HG03135 (cell line): ENCODE measurements at regions not wholly inside any gene's neighbourhood (a gene's known extent, or its start where the extent isn't known, plus 50 kb on each side); places are given as distances from the start of the nearest gene placed in this dataset.
"Not testable (repeated sequence)": the region's sequence is repeated elsewhere in the genome, so short reads cannot be mapped to it uniquely, and the experiment has no call there.

ENCODE experiments used
- ATAC-seq: cut with Tn5 transposase; IDR thresholded peaks from one replicate; pipeline ENCODE4 v1.9.1; 2021; ENCODE audit warnings: mild to moderate bottlenecking, moderate library complexity; ENCODE audit not compliant: unreplicated experiment

DNA sequence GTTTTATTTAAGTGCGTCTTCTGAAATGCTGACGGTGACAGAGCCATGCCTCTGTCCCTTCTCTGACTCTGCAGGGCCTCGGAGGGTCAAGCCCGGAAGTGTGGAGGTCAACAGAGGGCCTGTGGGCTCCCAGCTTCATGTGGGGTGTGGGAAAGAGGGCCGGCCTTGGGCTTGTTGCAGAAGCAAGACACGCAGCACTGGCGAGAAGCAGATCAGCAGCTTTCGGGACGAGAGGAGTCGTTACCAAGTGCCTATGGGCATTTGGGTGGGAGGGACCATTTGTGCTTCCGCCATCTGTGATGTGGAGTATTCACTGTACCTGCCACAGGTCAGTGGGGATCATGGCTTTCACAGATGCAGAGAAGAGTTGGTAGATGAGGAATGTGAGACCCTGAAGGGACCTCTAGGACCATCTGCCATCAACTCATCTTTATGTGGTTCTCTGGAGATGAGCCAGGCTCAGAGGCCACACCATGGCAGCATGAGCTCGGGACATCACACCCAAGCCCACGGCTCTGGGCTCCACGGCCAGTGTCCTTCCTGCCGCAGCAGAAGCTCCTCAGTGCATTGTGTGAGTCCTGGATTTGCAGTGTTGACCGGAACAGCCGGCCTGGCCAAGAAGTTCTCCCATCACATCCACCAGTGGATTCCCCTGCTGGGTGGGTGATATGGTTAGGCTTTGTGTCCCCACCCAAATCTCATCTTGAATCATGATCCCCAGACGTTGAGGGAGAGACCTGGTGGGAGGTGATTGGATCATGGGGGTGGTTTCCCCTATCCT lies 590.7 kb downstream of the TBC1D22A start:
- ATAC-seq = no peak

DNA sequence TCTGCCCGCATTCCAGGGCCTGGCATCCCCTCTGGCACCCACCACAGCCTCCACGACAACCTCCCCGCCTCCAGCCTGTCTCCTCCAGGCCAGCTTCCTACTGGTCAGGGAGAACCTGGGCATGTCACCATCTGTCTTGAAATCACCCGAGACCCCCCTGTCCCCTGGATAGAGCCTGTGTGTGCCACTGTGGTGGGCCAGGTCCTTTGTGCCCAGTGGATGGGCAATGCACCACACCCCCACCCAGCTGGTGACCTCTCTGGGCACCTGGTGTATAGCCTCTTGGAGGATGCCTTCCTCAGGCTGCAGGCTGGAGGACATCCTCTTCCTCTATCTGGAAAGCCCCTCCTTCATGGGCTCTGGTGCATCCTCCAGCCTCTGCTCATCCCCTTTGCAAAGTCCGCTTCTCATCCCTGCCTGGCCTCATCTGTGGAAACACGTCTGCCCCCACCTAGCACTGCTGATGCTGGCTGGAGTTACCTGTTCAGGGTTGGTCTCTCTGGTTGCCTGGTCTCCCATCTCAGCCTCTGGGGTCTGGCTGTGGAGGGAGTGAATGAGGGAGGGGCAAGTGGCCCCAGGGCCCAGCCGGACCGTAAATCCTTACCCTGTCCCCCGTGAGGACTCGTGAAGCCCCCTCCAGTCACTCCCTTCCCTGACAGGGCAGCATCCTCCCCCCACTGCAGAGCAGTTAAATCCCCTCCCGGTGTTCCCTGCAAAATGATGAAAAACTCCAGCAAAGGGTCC lies 589.6 kb downstream of the TBC1D22A start:
- no peak for ATAC-seq

DNA sequence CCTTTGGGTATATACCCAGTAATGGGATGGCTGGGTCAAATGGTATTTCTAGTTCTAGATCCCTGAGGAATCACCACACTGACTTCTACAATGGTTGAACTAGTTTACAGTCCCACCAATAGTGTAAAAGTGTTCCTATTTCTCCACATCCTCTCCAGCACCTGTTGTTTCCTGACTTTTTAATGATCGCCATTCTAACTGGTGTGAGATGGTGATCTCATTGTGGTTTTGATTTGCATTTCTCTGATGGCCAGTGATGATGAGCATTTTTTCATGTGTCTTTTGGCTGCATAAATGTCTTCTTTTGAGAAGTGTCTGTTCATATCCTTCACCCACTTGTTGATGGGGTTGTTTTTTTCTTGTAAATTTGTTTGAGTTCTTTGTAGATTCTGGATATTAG lies 583.8 kb downstream of the TBC1D22A start:
- ATAC-seq = not testable (repeated sequence)

DNA sequence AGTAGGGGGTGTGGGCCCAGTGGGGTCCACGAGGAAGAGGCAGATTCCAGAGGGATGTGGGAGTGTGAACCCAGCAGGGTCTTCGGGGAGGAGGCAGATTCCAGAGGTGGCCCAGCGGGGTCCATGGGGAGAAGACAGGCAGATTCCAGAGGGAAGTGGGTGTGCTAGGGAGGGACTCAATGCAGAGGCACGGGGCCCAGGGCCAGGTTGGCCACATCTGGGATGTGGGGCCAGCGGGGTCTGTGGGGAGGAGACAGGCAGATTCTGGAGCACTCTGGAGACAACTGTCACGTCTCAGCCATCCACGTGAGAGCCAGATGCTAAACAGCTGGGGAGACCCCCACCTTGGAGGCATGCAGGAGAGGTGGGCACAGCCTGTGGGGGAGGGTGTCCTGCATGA lies 582.6 kb downstream of the TBC1D22A start:
- ATAC-seq = no peak

DNA sequence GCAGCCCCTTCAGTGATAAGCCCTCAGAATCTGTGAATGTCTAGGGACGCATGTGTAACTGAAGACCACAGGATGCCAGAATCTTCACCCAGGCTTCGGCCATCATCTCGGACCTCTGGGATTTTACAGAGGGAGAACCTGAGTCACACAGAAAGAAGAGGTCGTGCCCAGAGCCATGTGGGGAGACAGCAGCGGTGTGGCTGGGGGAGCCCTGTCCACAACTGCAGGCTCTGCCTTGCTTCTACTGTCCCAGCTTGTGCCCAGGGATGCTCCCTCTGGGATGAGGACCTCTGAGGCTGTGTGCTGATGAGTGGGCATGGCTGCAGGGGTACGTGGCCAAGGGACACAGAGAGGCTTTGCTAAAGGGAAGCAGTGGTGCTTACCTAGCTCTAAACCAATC lies 582.0 kb downstream of the TBC1D22A start:
- no peak for ATAC-seq

DNA sequence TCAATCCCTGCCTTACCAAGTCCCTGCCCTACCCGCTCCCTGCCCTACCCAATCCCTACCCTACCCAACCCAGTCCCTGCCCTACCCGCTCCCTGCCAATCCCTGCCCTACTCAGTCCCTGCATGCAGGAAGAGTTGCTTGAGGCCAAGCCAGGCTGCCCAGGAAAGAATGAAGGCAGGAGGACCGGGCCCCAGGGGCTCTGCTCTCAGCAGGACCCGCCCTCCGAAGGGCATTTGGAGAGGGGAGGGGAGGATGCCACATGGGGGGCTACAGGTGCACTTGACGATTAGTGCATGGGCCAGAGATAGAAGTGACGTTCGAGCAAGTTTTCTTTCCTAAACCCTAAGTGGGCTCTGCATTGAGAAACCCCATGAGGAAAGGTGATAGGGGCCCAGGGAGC lies 581.2 kb downstream of the TBC1D22A start:
- ATAC-seq = no peak

DNA sequence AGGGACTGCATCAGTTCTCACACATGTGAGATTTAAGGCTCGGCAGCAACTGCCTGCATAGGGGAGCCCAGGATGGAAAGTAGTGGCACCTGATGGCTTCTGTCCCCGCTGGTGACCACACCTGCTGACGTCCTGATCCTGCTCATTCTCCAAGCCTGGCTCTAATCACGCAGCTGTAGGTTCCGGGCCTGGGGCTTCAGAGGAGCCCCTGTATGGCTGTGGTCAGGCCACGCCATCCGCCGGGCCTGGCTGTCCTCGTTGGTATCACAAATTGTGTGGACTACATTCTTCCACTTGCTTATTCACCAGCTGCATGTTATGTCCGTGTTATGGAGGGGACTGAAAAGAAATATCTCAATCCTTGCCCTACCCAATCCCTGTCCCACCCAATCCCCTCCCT lies 580.0 kb downstream of the TBC1D22A start:
- no peak for ATAC-seq

DNA sequence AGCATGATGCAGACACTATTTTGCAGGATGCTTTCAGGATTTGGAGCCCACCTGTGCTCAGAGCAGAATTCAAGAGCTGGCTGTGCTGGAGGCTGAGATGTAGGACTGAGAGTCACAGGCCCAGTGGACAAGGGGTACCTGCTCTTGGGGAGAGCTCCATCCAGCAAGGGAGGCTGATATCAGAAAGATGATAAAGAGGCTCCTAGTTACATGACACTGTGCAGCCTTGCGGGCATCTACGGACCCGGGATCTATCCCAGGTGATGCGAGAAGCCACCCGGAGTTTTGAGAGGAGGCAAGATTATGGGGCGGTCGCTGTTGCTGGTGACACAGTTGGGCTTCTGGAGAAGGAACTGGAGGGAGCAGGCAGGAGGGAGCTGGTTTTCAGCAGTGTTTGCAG lies 579.0 kb downstream of the TBC1D22A start:
- ATAC-seq = no peak

DNA sequence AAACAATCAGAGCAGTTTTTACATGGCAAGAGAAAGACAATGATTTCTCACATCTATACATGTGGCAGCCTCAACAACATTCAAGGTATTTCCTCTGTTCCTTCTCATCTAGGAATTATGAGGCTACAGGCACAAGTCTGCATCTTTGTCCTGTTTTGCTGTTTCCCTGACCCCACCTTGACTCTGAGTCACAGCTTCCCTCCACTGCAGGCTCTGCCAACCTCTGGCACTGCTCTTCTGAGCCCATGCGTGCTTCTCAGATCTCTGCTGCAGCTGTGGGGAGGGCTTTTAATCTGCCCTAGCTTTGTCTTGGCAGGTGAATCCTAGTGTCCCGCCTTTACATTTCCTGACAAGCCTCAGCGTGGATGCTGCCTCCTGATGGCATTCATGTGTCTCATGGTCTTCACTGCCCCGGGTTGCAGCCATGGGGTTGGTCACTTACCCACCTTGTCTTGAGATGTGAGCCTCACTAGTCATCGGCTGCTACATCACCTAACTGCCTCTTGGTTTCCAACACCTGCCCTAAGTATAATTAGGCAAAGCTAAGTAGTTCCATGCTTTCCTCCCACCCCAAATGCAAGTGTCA lies 578.5 kb downstream of the TBC1D22A start:
- no peak for ATAC-seq

DNA sequence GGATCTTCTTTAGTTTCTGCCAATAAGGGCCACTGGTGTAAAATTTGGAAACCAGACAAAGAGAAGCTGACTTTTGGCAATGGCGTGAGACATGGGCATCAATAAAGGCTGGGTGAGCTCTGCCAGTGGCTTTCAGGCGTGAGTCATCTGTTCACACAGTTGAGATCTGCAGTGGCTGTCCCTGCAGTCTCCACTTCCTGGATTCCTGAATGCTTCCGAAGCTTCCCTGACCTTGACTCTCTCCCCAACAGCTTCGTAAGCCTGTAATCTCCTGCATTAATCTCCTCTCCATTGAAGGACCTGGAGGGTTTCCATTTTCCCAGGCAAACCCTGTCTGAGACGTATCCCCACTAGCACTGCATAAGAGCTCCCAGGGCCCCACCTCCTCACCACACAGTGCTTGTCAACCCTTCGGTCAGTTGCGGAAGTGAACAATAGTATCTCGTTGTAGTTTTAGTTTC lies 574.7 kb downstream of the TBC1D22A start:
- ATAC-seq = no peak

DNA sequence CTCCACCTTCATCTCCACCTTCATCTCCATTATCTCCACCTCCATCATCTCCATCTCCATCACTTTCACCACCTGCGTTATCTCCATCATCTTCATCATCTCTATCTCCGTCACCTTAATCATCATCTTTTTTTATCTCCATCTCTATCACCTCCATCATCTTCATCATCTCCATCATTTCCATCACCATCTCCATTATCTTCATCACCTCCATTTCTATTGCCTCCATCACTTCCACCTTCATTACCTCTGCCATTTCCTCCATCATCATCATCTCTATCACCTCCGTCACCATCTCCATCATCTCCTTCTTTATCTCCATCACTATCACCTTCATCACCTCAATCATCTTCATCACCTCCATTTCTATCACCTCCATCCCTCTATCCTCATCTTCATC lies 573.5 kb downstream of the TBC1D22A start:
- ATAC-seq = no peak

DNA sequence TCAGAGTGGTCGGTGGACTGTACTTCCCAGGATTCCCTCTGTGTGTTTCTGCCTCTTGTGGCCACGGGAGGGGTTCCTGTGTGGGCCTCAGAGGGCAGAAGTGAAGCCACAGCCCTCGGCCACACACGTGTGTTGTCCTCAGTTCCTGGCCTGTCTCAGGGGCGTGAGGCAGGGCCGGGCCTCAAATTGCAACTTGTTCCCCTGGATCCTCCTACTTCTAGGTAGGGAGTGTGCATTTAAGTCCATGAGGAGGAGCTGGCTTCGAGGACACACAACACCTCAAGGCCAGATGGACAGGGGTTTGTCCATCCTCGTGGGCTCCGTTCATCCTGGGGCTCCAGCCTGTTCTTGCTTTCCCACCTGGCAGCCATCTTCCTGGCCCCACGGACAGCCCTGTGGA lies 573.0 kb downstream of the TBC1D22A start:
- no peak for ATAC-seq

DNA sequence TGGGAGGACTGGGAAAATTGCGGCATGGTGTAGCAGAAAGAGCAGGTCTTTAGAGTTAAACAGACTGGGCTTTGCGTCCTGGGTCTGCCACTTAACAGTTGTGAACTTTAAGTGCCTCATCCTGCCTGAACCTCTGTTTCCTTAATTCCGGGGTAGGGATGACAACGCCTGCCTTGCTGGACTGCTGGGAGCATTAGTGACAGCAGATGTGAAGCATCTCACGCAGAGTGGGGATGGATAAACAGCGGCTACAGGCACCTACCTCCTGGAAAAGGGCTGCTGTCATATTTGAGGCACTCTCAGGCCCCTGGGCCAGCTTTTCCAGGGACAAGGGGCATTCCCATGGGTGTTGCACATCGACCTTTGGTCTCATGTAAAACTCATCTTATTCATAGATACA lies 572.2 kb downstream of the TBC1D22A start:
- ATAC-seq = no peak

DNA sequence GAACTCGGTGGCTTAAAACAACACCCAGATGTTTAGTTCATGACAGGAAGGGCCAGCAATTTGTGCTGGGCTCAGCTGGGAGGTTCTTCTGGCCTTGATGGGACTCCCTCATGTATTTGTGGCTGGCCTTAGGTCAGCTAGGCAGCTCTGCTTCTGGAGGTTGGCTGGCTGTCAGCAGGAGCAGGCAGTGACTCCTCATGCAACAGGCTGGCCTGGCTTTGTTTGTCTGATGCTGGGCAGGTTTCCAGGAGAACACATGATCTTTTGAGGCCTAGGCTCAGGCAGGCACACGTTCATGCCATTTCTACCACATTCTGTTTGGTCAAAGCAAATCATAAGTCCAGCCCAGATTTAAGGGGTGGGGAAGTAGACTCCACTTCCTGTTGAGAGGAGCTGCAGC lies 571.2 kb downstream of the TBC1D22A start:
- no peak for ATAC-seq

DNA sequence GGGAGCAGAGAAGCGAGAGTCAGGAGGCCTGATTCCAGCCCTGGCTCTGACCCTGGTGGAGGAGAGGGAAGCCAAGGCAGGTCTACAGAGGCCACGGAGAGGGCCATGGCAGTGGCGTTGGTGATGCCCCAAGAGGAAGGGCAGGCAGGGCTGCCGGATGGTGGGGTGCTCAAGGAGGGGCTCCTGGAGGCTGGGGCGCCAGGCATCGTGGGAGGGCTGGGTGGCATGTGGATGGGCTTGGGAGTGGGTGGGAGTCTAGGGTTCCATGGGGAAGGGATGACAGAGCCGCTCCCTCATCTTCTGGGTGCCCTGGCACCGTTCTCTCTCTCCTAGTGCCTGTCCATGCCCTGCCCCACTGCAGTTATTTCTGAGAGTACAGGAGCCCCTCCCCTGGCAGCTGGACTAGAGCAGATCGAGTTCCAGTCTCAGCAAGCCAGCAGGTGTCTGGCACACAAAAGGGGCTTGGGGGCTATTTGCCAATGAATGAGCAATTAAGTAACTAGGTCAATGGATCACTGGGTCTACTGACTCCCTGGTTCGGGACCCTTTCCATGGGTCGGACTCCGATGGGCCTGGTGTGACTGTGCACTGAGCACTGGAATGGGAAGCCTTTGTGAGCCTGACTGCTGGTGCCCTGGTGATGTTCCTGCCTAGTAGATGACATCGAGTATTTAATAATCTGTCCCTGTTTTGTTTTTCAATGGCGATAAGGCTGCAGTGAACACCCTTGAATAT lies 570.0 kb downstream of the TBC1D22A start:
- ATAC-seq = no peak

DNA sequence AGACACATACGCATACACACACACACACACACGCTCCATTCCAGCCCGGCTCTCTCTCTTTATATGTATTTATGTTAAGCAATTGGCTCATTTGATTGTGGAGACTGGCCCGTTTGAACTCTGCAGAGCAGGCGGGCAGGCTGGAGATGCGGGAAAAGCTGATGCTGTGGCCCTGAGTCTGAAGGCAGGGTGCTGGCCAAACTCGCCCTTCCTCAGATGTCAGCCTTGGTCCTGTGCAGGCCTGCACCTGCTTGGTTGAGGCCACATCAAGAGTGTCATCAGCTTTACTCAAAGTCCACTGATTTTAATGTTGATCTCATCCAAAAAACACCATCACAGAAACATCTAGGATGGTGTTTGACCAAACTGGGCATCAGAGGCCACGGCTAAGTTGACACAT lies 569.3 kb downstream of the TBC1D22A start:
- ATAC-seq = no peak

DNA sequence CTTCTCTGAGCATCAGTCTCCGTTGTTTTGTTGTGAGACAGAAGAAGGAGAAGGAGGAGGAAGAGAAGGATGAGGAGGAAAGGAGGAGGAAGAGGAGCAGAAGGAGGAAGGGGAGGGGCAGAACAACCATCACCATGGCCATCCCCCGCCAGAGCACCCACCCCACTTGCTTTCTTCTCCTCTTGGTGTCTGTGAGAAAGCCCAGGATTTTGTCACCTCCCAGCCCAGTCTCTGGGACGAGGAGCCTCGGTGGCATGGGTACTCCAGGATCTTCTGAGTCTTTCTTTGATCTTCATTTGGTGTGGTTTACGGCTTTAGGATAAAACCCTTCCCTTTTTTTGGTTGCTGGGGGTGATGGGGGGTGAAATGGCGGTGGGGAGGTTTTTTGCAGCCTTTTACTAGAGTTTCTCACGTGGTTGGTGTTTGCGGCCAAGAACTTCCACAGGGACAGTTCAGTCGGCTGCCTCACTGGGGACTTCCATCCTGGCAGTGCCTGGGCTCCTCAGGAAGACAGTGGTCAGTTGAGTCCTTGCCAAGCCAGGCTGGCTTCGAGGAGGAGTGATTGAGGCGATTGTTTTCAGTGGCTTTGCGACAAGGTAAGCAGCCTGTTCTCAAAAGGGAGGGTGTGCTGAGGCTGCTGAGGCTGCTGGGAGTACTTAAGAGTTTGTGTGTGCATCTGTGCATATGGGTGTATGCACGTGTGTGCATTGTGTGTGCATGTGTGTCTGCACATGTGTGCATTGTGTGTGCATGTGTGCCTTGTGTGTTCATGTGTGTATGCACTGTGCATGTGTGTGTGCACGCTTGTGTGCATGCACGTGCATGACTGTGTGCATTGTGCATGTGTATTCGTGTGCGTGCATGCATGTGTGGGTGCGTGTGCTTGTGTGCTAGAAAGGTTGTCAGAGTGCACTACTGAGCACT lies 567.5 kb downstream of the TBC1D22A start:
- ATAC-seq = no peak

DNA sequence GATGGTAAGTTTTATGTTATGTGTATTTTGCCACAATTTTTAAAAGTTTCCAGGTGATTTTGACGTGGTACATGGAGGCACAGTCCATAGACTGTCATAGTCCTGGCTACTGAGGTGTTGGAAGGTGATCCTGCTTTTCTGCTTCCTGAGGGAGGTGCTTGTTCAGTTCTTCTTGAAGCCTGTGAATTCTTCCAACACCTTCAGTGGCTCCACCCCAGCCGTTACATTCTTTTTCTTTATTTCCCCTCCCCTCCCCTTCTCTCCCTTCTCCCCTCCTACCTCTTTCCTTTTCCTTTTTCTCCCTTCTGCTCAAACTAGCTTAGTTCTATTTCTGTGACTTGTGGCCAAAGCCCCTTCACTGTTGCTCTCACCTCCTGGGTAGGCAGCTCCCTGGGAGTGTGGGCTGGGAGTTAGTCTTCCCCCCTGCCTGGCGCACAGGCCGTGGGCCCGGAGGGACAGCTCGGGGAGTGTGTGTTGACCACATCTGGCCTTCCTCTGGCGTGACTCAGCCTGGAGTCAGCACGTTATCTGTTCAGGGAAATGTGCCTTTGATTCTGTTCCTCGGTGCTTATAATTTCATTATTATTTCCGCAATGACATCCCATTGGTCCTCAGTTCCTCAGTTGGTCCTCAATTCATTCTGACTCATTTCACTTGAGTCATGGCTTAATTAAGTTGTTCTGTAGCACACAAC lies 566.2 kb downstream of the TBC1D22A start:
- ATAC-seq = no peak

DNA sequence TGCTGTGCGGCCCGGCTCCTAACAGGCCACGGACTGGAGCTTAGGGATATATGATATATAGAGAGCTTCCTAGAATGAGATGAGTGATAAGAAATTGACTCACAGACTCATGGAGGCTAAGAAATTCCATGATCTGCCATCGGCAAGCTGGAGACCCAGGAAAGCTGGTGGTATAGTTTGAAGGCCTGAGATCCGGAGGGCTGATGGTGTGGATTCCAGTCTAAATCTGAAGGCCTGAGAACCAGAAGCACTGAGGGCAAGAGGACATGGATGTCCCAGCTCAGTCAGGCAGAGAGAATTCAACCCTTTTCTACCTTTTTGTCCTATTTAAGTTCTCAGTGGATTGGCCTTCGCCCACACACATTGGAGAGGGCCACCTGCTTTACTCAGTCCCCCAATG lies 564.8 kb downstream of the TBC1D22A start:
- ATAC-seq = no peak

DNA sequence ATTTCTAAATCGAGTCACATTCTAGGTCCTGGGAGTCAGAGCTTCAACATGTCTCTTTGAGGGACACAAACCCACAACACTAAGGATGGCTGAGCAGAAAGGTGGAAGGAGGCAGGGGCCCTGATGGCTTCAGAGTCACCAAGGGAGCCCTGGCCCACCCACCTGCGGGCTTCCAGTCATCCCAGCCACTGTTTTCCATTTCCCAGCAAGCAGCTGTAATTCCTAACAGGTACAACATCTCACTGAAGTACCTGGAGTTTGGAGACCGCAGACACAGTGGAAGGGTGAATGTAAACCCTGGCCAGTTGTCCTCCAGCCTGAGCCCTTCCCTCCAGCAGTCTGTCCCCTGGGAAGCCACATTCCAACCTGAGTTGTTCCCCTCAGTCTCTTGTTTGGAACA lies 562.8 kb downstream of the TBC1D22A start:
- ATAC-seq = no peak
